ENCODE measurements at regions not wholly inside any gene's neighbourhood (a gene's known extent, or its start where the extent isn't known, plus 50 kb on each side); places are given as distances from the start of the nearest gene placed in this dataset.

- TF ChIP-seq POLR2A (IDR thresholded peaks at IDR 0.05): no peak
- TF ChIP-seq CTCF (IDR thresholded peaks at IDR 0.05): no peak
Measured at GRCh38 chr4:123283371-123283895, 113.2 kb upstream of the SPRY1 start.

All from heart left ventricle (tissue), 13 donors.